ENCODE measurements at regions not wholly inside any gene's neighbourhood (a gene's known extent, or its start where the extent isn't known, plus 50 kb on each side); places are given as distances from the start of the nearest gene placed in this dataset.

GRCh38 chr2:16180631-16181030 lies 240.3 kb downstream of the MYCN start:
- no peak for DNase-seq

- no peak for DNase-seq
These were observed 239.5 kb downstream of the MYCN start for GRCh38 chr2:16179701-16180416.

GRCh38 chr2:16178551-16179130 lies 238.3 kb downstream of the MYCN start:
- no peak for DNase-seq

- no peak for DNase-seq
These were observed 237.4 kb downstream of the MYCN start for GRCh38 chr2:16177671-16178180.

GRCh38 chr2:16176971-16177480 lies 236.7 kb downstream of the MYCN start:
- DNase-seq = no peak

- DNase-seq = no peak
These were observed 235.0 kb downstream of the MYCN start for GRCh38 chr2:16175247-16175825.

GRCh38 chr2:16174693-16175045 lies 234.3 kb downstream of the MYCN start:
- DNase-seq = no peak

- DNase-seq = no peak
These were observed 233.7 kb downstream of the MYCN start for GRCh38 chr2:16173893-16174692.

- DNase-seq = no peak
These were observed 232.2 kb downstream of the MYCN start for GRCh38 chr2:16172324-16173175.

- DNase-seq = no peak
These were observed 231.1 kb downstream of the MYCN start for GRCh38 chr2:16171425-16171920.

GRCh38 chr2:16170675-16171424 lies 230.5 kb downstream of the MYCN start:
- no peak for DNase-seq

GRCh38 chr2:16169381-16169960 lies 229.1 kb downstream of the MYCN start:
- DNase-seq = no peak

- DNase-seq = no peak
These were observed 228.3 kb downstream of the MYCN start for GRCh38 chr2:16168506-16169264.

- DNase-seq = no peak
These were observed 227.6 kb downstream of the MYCN start for GRCh38 chr2:16167870-16168426.

- no peak for DNase-seq
These were observed 227.1 kb downstream of the MYCN start for GRCh38 chr2:16167451-16167861.

GRCh38 chr2:16166327-16166981 lies 226.1 kb downstream of the MYCN start:
- DNase-seq = no peak

GRCh38 chr2:16165518-16166326 lies 225.4 kb downstream of the MYCN start:
- DNase-seq = no peak

GRCh38 chr2:16162491-16163040 lies 222.2 kb downstream of the MYCN start:
- DNase-seq = no peak

Data from effector CD4-positive, alpha-beta T cell (primary cell).